GM18861 (cell line): ENCODE measurements at regions not wholly inside any gene's neighbourhood (a gene's known extent, or its start where the extent isn't known, plus 50 kb on each side); places are given as distances from the start of the nearest gene placed in this dataset.
"Not testable (repeated sequence)": the region's sequence is repeated elsewhere in the genome, so short reads cannot be mapped to it uniquely, and the experiment has no call there.

Experiments
- ATAC-seq: cut with Tn5 transposase; IDR thresholded peaks from one replicate; pipeline ENCODE4 v1.9.1; 2021; ENCODE audit not compliant: unreplicated experiment

DNA sequence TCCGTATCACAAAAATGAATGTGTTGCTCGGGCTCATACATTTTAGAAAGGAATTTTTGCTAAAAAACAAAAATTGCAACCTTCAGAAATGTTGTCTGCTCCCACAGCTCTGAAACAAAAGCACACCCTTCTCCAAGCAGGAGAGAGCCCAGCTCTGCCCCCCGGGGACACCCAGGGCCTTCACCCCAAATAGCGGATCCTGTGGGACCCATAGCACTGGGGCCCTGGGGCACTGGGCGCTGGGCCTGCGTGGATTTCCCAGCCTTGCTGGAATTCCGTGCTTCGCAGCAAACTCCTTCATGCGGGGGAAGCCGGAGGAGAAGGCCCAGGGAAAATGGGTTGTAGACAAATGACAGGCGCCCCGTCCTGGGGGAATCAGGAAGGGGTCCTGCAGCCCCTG lies 50.5 kb upstream of the SFSWAP start:
- ATAC-seq, result not testable (repeated sequence)
